Neural cell (in vitro differentiated cells): ENCODE measurements at regions not wholly inside any gene's neighbourhood (a gene's known extent, or its start where the extent isn't known, plus 50 kb on each side); places are given as distances from the start of the nearest gene placed in this dataset.

Source experiments
- EZH2 ChIP-seq: fragments of 200-600, 300-800 bp; shearing (Covaris generic), sonication (generic); IDR thresholded peaks from 2 replicates; pipeline ENCODE4 v1.6.1; 2014; ENCODE audit warnings: antibody characterized with exemption, low read length, borderline replicate concordance, mild to moderate bottlenecking; ENCODE audit not compliant: insufficient read depth, poor library complexity, severe bottlenecking
- RAD21 ChIP-seq: fragments of 450-650 bp; conservative IDR thresholded peaks from 2 replicates; pipeline ENCODE4 v1.6.1; 2014; ENCODE audit warnings: antibody characterized with exemption, mild to moderate bottlenecking, moderate library complexity
- TF ChIP-seq, protein P1 (sequence below): fragments of 450-650 bp; IDR thresholded peaks from 2 replicates; pipeline ENCODE4 v1.5.1; 2014; ENCODE audit warnings: antibody characterized with exemption, mild to moderate bottlenecking, moderate library complexity; ENCODE audit not compliant: poor library complexity, severe bottlenecking

DNA sequence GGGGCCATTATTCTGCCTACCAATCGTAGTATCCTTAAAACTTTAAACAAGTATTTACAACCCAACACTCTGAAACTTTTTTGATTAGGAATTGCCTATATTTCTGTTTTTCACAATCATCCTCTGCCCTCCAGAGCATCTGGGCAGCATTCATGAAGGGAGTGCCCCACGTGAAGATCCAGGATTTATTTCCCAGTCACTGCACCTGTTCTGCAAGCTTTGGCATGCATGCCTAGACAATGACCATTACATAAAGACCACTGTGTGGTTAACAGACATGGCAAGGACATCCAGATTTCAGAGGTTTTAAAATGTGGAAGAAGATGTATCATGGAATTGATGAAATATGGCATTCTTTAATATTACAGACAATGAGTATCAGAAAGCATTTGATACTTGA, 1083.8 kb downstream of the TBC1D22A start:
- no peak for TF ChIP-seq EZH2
- TF ChIP-seq, protein P1, sequence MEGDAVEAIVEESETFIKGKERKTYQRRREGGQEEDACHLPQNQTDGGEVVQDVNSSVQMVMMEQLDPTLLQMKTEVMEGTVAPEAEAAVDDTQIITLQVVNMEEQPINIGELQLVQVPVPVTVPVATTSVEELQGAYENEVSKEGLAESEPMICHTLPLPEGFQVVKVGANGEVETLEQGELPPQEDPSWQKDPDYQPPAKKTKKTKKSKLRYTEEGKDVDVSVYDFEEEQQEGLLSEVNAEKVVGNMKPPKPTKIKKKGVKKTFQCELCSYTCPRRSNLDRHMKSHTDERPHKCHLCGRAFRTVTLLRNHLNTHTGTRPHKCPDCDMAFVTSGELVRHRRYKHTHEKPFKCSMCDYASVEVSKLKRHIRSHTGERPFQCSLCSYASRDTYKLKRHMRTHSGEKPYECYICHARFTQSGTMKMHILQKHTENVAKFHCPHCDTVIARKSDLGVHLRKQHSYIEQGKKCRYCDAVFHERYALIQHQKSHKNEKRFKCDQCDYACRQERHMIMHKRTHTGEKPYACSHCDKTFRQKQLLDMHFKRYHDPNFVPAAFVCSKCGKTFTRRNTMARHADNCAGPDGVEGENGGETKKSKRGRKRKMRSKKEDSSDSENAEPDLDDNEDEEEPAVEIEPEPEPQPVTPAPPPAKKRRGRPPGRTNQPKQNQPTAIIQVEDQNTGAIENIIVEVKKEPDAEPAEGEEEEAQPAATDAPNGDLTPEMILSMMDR, result no peak
- TF ChIP-seq RAD21, result no peak
